Activated CD4-positive, alpha-beta memory T cell treated with anti-CD3 and anti-CD28 coated beads, Interleukin-2, amount 10 ng/mL, durations not matched to agents 7 days and 5 days (primary cell): ENCODE measurements at regions not wholly inside any gene's neighbourhood (a gene's known extent, or its start where the extent isn't known, plus 50 kb on each side); places are given as distances from the start of the nearest gene placed in this dataset.

Source experiments
- CTCF ChIA-PET: fragments of 350-600 bp; sonication (Branson Sonifier 250); formaldehyde crosslinking; loops from one replicate; lab custom pipeline; 2021; ENCODE audit warnings: antibody characterized with exemption, inconsistent platforms; lab: Charles Lee
- POLR2A ChIA-PET: fragments of 350-600 bp; sonication (Branson Sonifier 250); formaldehyde crosslinking; loops from one replicate; lab custom pipeline; 2021; ENCODE audit warnings: antibody characterized with exemption; lab: Charles Lee
- DNase-seq: peaks from one replicate; pipeline ENCODE4 v3.0.0-alpha.2; 2020
- H3K27ac Mint-ChIP-seq: one replicate; pipeline ENCODE4 v1.8.0; 2021; ENCODE audit warnings: mild to moderate bottlenecking, mixed read lengths
- H3K27me3 Mint-ChIP-seq: one replicate; pipeline ENCODE4 v1.8.0; 2021; ENCODE audit warnings: mixed read lengths
- H3K36me3 Mint-ChIP-seq: one replicate; pipeline ENCODE4 v1.8.0; 2021; ENCODE audit warnings: low read depth, mixed read lengths
- H3K4me1 Mint-ChIP-seq: one replicate; pipeline ENCODE4 v1.8.0; 2021; ENCODE audit warnings: mixed read lengths
- H3K4me3 Mint-ChIP-seq: one replicate; pipeline ENCODE4 v1.8.0; 2021; ENCODE audit warnings: mild to moderate bottlenecking, mixed read lengths
- H3K9me3 Mint-ChIP-seq: one replicate; pipeline ENCODE4 v1.8.0; 2021; ENCODE audit warnings: mixed read lengths

- no peak overlapping the region for H3K27ac Mint-ChIP-seq
- peaks cover 13% of the 10 kb centered on the region for H3K36me3 Mint-ChIP-seq
- peaks cover 17% of the 10 kb centered on the region for H3K4me1 Mint-ChIP-seq
- ChIA-PET POLR2A (interaction anchor here (1.1 kb wide), 3 partner anchors 38 to 309 kb away, joined by 3 to 4 read pairs (median 4); no protein-coding TSS in a partner anchor), CTCF (interaction anchor here (0.7 to 1.9 kb wide), 10 partner anchors 9 to 315 kb away, joined by 3 to 5 read pairs (median 3); partner anchors contain the start of genes CASP3 and PRIMPOL)
- no peaks in the 10 kb centered on the region for H3K27me3 Mint-ChIP-seq
- no peak overlapping the region for H3K4me3 Mint-ChIP-seq
- no peak for DNase-seq
- H3K9me3 Mint-ChIP-seq: peaks cover 12% of the 10 kb centered on the region
These were observed 73.9 kb downstream of the CASP3 start for GRCh38 chr4:184575306-184575705.

GRCh38 chr4:184574861-184575260, 74.4 kb downstream of the CASP3 start:
- no peaks in the 10 kb centered on the region for H3K27me3 Mint-ChIP-seq
- POLR2A ChIA-PET: interaction anchor here (1.1 kb wide), 3 partner anchors 38 to 309 kb away, joined by 3 to 4 read pairs (median 4); no protein-coding TSS in a partner anchor

GRCh38 chr4:184573701-184574100, 75.5 kb downstream of the CASP3 start:
- Mint-ChIP-seq H3K4me3 (no peak overlapping the region), H3K9me3 (peaks cover 3% of the 10 kb centered on the region), H3K4me1 (peaks cover 17% of the 10 kb centered on the region), H3K27me3 (no peaks in the 10 kb centered on the region), H3K36me3 (peaks cover 7% of the 10 kb centered on the region), H3K27ac (peak overlapping the region; percentile 62)
- ChIA-PET CTCF (interaction anchor here (0.6 to 1.0 kb wide), 4 partner anchors 75 to 307 kb away, joined by 4 to 5 read pairs (median 4); partner anchors contain the start of gene CENPU), POLR2A (interaction anchor here (0.6 to 1.4 kb wide), 5 partner anchors 37 to 585 kb away, joined by 3 to 8 read pairs (median 3); partner anchors contain the start of gene CENPU)
- no peak for DNase-seq

More at GRCh38 chr4:184574861-184575260, 74.4 kb downstream of the CASP3 start:
- peaks cover 17% of the 10 kb centered on the region for H3K4me1 Mint-ChIP-seq
- CTCF ChIA-PET: interaction anchor here (0.7 to 1.9 kb wide), 9 partner anchors 10 to 314 kb away, joined by 3 to 5 read pairs (median 3); partner anchors contain the start of genes CASP3 and PRIMPOL
- peaks cover 11% of the 10 kb centered on the region for H3K36me3 Mint-ChIP-seq
- H3K4me3 Mint-ChIP-seq: no peak overlapping the region
- H3K9me3 Mint-ChIP-seq: peaks cover 8% of the 10 kb centered on the region
- DNase-seq: no peak
- H3K27ac Mint-ChIP-seq: peak overlapping the region; percentile 73

GRCh38 chr4:184568770-184569169, 80.5 kb downstream of the CASP3 start:
- H3K4me3 Mint-ChIP-seq: no peak overlapping the region
- DNase-seq: no peak
- ChIA-PET CTCF (interaction anchor here (0.7 kb wide), 1 partner anchor 252 kb away, joined by 4 read pairs; no protein-coding TSS in a partner anchor), POLR2A (no interaction called here)
- no peak overlapping the region for H3K27ac Mint-ChIP-seq
- H3K4me1 Mint-ChIP-seq: peaks cover 6% of the 10 kb centered on the region
- peaks cover 6% of the 10 kb centered on the region for H3K9me3 Mint-ChIP-seq
- peaks cover 5% of the 10 kb centered on the region for H3K36me3 Mint-ChIP-seq
- peaks cover 1% of the 10 kb centered on the region for H3K27me3 Mint-ChIP-seq

- DNase-seq: no peak
- H3K9me3 Mint-ChIP-seq: peaks cover 5% of the 10 kb centered on the region
- H3K27ac Mint-ChIP-seq: no peak overlapping the region
- CTCF ChIA-PET: no interaction called here
- no peak overlapping the region for H3K4me3 Mint-ChIP-seq
- H3K36me3 Mint-ChIP-seq: no peaks in the 10 kb centered on the region
- H3K4me1 Mint-ChIP-seq: peaks cover 7% of the 10 kb centered on the region
- POLR2A ChIA-PET: no interaction called here
- peaks cover 1% of the 10 kb centered on the region for H3K27me3 Mint-ChIP-seq
These were observed 85.6 kb downstream of the CASP3 start for GRCh38 chr4:184563621-184564020.

- Mint-ChIP-seq H3K27me3 (no peaks in the 10 kb centered on the region), H3K4me1 (peaks cover 12% of the 10 kb centered on the region), H3K36me3 (no peaks in the 10 kb centered on the region), H3K27ac (no peak overlapping the region), H3K9me3 (no peaks in the 10 kb centered on the region), H3K4me3 (no peak overlapping the region)
- ChIA-PET CTCF (no interaction called here), POLR2A (no interaction called here)
- DNase-seq: no peak
These were observed 84.6 kb upstream of the IRF2 start for GRCh38 chr4:184558996-184559395.

GRCh38 chr4:184553891-184554290, 79.5 kb upstream of the IRF2 start:
- POLR2A ChIA-PET: no interaction called here
- CTCF ChIA-PET: no interaction called here
- peaks cover 7% of the 10 kb centered on the region for H3K4me1 Mint-ChIP-seq
- DNase-seq: no peak
- H3K27me3 Mint-ChIP-seq: peaks cover 2% of the 10 kb centered on the region
- no peaks in the 10 kb centered on the region for H3K36me3 Mint-ChIP-seq
- no peak overlapping the region for H3K27ac Mint-ChIP-seq
- no peaks in the 10 kb centered on the region for H3K9me3 Mint-ChIP-seq
- no peak overlapping the region for H3K4me3 Mint-ChIP-seq

GRCh38 chr4:184550476-184550875, 76.1 kb upstream of the IRF2 start:
- Mint-ChIP-seq H3K27ac (no peak overlapping the region), H3K4me3 (no peak overlapping the region), H3K27me3 (peaks cover 2% of the 10 kb centered on the region), H3K36me3 (no peaks in the 10 kb centered on the region), H3K9me3 (no peaks in the 10 kb centered on the region), H3K4me1 (peaks cover 13% of the 10 kb centered on the region)
- ChIA-PET CTCF (interaction anchor here (0.7 to 2.0 kb wide), 4 partner anchors 11 to 816 kb away, joined by 3 to 10 read pairs (median 4); no protein-coding TSS in a partner anchor), POLR2A (interaction anchor here (1.5 kb wide), 1 partner anchor 36 kb away, joined by 5 read pairs; no protein-coding TSS in a partner anchor)
- DNase-seq: no peak

- ChIA-PET CTCF (no interaction called here), POLR2A (no interaction called here)
- peaks cover 2% of the 10 kb centered on the region for H3K27me3 Mint-ChIP-seq
- no peak overlapping the region for H3K27ac Mint-ChIP-seq
- DNase-seq: no peak
- no peak overlapping the region for H3K4me3 Mint-ChIP-seq
- H3K36me3 Mint-ChIP-seq: no peaks in the 10 kb centered on the region
- H3K9me3 Mint-ChIP-seq: peaks cover 2% of the 10 kb centered on the region
- H3K4me1 Mint-ChIP-seq: peaks cover 13% of the 10 kb centered on the region
These were observed 74.4 kb upstream of the IRF2 start for GRCh38 chr4:184548648-184549341.

- no peak overlapping the region for H3K4me3 Mint-ChIP-seq
- peaks cover 13% of the 10 kb centered on the region for H3K4me1 Mint-ChIP-seq
- POLR2A ChIA-PET: no interaction called here
- CTCF ChIA-PET: no interaction called here
- DNase-seq: no peak
- H3K36me3 Mint-ChIP-seq: no peaks in the 10 kb centered on the region
- H3K27me3 Mint-ChIP-seq: peaks cover 2% of the 10 kb centered on the region
- peaks cover 2% of the 10 kb centered on the region for H3K9me3 Mint-ChIP-seq
- no peak overlapping the region for H3K27ac Mint-ChIP-seq
These were observed 73.9 kb upstream of the IRF2 start for GRCh38 chr4:184548316-184548647.

GRCh38 chr4:184544788-184545409, 70.5 kb upstream of the IRF2 start:
- H3K9me3 Mint-ChIP-seq: peaks cover 2% of the 10 kb centered on the region
- H3K4me3 Mint-ChIP-seq: no peak overlapping the region
- DNase-seq: no peak
- H3K36me3 Mint-ChIP-seq: no peaks in the 10 kb centered on the region
- ChIA-PET CTCF (interaction anchor here (1.4 kb wide), 1 partner anchor 281 kb away, joined by 4 read pairs; no protein-coding TSS in a partner anchor), POLR2A (no interaction called here)
- H3K4me1 Mint-ChIP-seq: peaks cover 16% of the 10 kb centered on the region
- no peak overlapping the region for H3K27ac Mint-ChIP-seq
- no peaks in the 10 kb centered on the region for H3K27me3 Mint-ChIP-seq

GRCh38 chr4:184541907-184542306, 67.6 kb upstream of the IRF2 start:
- H3K4me3 Mint-ChIP-seq: no peak overlapping the region
- ChIA-PET CTCF (no interaction called here), POLR2A (no interaction called here)
- DNase-seq: no peak
- H3K27ac Mint-ChIP-seq: no peak overlapping the region
- H3K27me3 Mint-ChIP-seq: no peaks in the 10 kb centered on the region
- H3K36me3 Mint-ChIP-seq: peaks cover 3% of the 10 kb centered on the region
- peaks cover 17% of the 10 kb centered on the region for H3K4me1 Mint-ChIP-seq
- peaks cover 2% of the 10 kb centered on the region for H3K9me3 Mint-ChIP-seq

- peaks cover 33% of the 10 kb centered on the region for H3K4me1 Mint-ChIP-seq
- H3K36me3 Mint-ChIP-seq: peaks cover 3% of the 10 kb centered on the region
- POLR2A ChIA-PET: interaction anchor here (1.1 kb wide), 1 partner anchor 66 kb away, joined by 6 read pairs; the partner anchor contains the start of gene IRF2
- no peaks in the 10 kb centered on the region for H3K27me3 Mint-ChIP-seq
- H3K4me3 Mint-ChIP-seq: no peak overlapping the region
- H3K9me3 Mint-ChIP-seq: peaks cover 2% of the 10 kb centered on the region
- CTCF ChIA-PET: interaction anchor here (1.5 to 2.4 kb wide), 3 partner anchors 11 to 276 kb away, joined by 3 to 17 read pairs (median 4); no protein-coding TSS in a partner anchor
- DNase-seq: no peak
- no peak overlapping the region for H3K27ac Mint-ChIP-seq
These were observed 66.0 kb upstream of the IRF2 start for GRCh38 chr4:184540307-184540706.
